Retinal pigment epithelial cell (primary cell): ENCODE measurements at regions not wholly inside any gene's neighbourhood (a gene's known extent, or its start where the extent isn't known, plus 50 kb on each side); places are given as distances from the start of the nearest gene placed in this dataset.

ENCODE experiments used
- DNase-seq: peaks from one replicate; pipeline ENCODE4 v3.0.0-alpha.2; 2010; ENCODE audit warnings: low read depth
- H3K4me3 ChIP-seq: 2 replicates; pipeline ENCODE4 v1.5.1; 2011; ENCODE audit warnings: mild to moderate bottlenecking, low read length, control low read depth, moderate library complexity
- CTCF ChIP-seq: conservative IDR thresholded peaks from 2 replicates; pipeline ENCODE4 v1.5.1; 2011; ENCODE audit warnings: low read depth, low read length, control low read depth, inconsistent platforms

GRCh38 chr12:98317939-98318899, 197.2 kb upstream of the TMPO start:
- H3K4me3 ChIP-seq: no peak overlapping the region
- DNase-seq: no peak
- TF ChIP-seq CTCF: no peak

- TF ChIP-seq CTCF: no peak
- DNase-seq: no peak
- H3K4me3 ChIP-seq: no peak overlapping the region
Observed at GRCh38 chr12:98319716-98320425, 195.5 kb upstream of the TMPO start.

- no peak overlapping the region for H3K4me3 ChIP-seq
- TF ChIP-seq CTCF: no peak
- no peak for DNase-seq
Observed at GRCh38 chr12:98325003-98325402, 190.4 kb upstream of the TMPO start.

GRCh38 chr12:98328467-98328866, 186.9 kb upstream of the TMPO start:
- DNase-seq: no peak
- no peak overlapping the region for H3K4me3 ChIP-seq
- TF ChIP-seq CTCF: no peak

GRCh38 chr12:98329589-98329988, 185.8 kb upstream of the TMPO start:
- no peak for TF ChIP-seq CTCF
- no peak overlapping the region for H3K4me3 ChIP-seq
- no peak for DNase-seq

GRCh38 chr12:98332642-98333041, 182.7 kb upstream of the TMPO start:
- no peak for TF ChIP-seq CTCF
- no peak for DNase-seq
- no peak overlapping the region for H3K4me3 ChIP-seq
